22Rv1 (cell line): ENCODE measurements at regions not wholly inside any gene's neighbourhood (a gene's known extent, or its start where the extent isn't known, plus 50 kb on each side); places are given as distances from the start of the nearest gene placed in this dataset.

Source experiments
- ZFX ChIP-seq: fragments of 450-650 bp; IDR thresholded peaks from 2 replicates; pipeline ENCODE4 v1.6.1; 2017; ENCODE audit warnings: antibody characterized with exemption, borderline replicate concordance
- TF ChIP-seq, protein P1 (sequence below): fragments of 450-650 bp; IDR thresholded peaks from 2 replicates; pipeline ENCODE4 v1.5.1; 2017; ENCODE audit warnings: mild to moderate bottlenecking

DNA sequence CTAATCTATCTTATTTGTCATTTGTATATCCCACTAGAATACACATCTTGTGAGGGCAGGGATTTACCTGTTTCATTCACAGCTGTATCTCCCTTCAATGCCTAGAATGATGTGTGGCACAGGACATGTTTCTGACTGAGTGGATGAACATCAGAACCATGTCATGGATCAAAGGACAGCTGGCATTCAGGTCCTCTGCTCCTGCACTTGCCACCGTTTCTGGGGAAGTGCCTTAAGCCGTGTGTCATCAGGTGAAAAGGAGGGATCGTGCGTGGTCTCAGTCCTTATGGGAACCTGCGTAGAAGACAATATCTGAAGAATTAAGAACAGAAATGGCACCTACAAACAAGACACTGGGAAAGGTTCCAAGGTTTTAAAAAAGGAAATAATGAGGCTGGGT is 206.1 kb upstream of the GATA6 start:
- TF ChIP-seq, protein P1, sequence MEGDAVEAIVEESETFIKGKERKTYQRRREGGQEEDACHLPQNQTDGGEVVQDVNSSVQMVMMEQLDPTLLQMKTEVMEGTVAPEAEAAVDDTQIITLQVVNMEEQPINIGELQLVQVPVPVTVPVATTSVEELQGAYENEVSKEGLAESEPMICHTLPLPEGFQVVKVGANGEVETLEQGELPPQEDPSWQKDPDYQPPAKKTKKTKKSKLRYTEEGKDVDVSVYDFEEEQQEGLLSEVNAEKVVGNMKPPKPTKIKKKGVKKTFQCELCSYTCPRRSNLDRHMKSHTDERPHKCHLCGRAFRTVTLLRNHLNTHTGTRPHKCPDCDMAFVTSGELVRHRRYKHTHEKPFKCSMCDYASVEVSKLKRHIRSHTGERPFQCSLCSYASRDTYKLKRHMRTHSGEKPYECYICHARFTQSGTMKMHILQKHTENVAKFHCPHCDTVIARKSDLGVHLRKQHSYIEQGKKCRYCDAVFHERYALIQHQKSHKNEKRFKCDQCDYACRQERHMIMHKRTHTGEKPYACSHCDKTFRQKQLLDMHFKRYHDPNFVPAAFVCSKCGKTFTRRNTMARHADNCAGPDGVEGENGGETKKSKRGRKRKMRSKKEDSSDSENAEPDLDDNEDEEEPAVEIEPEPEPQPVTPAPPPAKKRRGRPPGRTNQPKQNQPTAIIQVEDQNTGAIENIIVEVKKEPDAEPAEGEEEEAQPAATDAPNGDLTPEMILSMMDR = no peak
- no peak for TF ChIP-seq ZFX
